Left renal pelvis (tissue), 4 donors: ENCODE measurements at regions not wholly inside any gene's neighbourhood (a gene's known extent, or its start where the extent isn't known, plus 50 kb on each side); places are given as distances from the start of the nearest gene placed in this dataset.

ENCODE experiments used
- DNase-seq, 4 donors: peaks; one replicate each; pipeline ENCODE4 v3.0.0-alpha.2; 2013; ENCODE audit warnings: low read depth in 4 of 4, low spot score in 3 of 4

GRCh38 chr13:82747291-82747690 lies 1135.0 kb downstream of the SLITRK1 start:
- DNase-seq: no peak

- DNase-seq: no peak
Measured at GRCh38 chr13:82740442-82740841, 1141.8 kb downstream of the SLITRK1 start.

- no peak for DNase-seq
Measured at GRCh38 chr13:82739881-82740280, 1142.4 kb downstream of the SLITRK1 start.

GRCh38 chr13:82729401-82729800 lies 1152.9 kb downstream of the SLITRK1 start:
- no peak for DNase-seq

GRCh38 chr13:82720986-82721385 lies 1161.3 kb downstream of the SLITRK1 start:
- DNase-seq: no peak

- no peak for DNase-seq
Measured at GRCh38 chr13:82719987-82720386, 1162.3 kb downstream of the SLITRK1 start.

- DNase-seq: no peak
Measured at GRCh38 chr13:82717249-82717648, 1165.0 kb downstream of the SLITRK1 start.

- no peak for DNase-seq
Measured at GRCh38 chr13:82713687-82714405, 1168.4 kb downstream of the SLITRK1 start.

GRCh38 chr13:82702513-82702912 lies 1179.8 kb downstream of the SLITRK1 start:
- DNase-seq: no peak

- no peak for DNase-seq
Measured at GRCh38 chr13:82701020-82701419, 1181.3 kb downstream of the SLITRK1 start.

- no peak for DNase-seq
Measured at GRCh38 chr13:82698941-82699340, 1183.3 kb downstream of the SLITRK1 start.

GRCh38 chr13:82698383-82698782 lies 1183.9 kb downstream of the SLITRK1 start:
- DNase-seq: no peak

- DNase-seq: no peak
Measured at GRCh38 chr13:82693607-82694006, 1188.7 kb downstream of the SLITRK1 start.

GRCh38 chr13:82688400-82688994 lies 1193.8 kb downstream of the SLITRK1 start:
- no peak for DNase-seq

GRCh38 chr13:82687884-82688283 lies 1194.4 kb downstream of the SLITRK1 start:
- no peak for DNase-seq

GRCh38 chr13:82681535-82681934 lies 1200.7 kb downstream of the SLITRK1 start:
- no peak for DNase-seq

GRCh38 chr13:82678052-82678451 lies 1204.2 kb downstream of the SLITRK1 start:
- DNase-seq: no peak

GRCh38 chr13:82675024-82675423 lies 1207.2 kb downstream of the SLITRK1 start:
- no peak for DNase-seq

- DNase-seq: no peak
Measured at GRCh38 chr13:82674546-82674945, 1207.7 kb downstream of the SLITRK1 start.

- no peak for DNase-seq
Measured at GRCh38 chr13:82672248-82672647, 1210.0 kb downstream of the SLITRK1 start.

- no peak for DNase-seq
Measured at GRCh38 chr13:82664183-82664582, 1218.1 kb downstream of the SLITRK1 start.

- no peak for DNase-seq
Measured at GRCh38 chr13:82661126-82661525, 1221.1 kb downstream of the SLITRK1 start.

GRCh38 chr13:82658811-82659210 lies 1223.5 kb downstream of the SLITRK1 start:
- DNase-seq: no peak
